ENCODE measurements at regions not wholly inside any gene's neighbourhood (a gene's known extent, or its start where the extent isn't known, plus 50 kb on each side); places are given as distances from the start of the nearest gene placed in this dataset.

DNA sequence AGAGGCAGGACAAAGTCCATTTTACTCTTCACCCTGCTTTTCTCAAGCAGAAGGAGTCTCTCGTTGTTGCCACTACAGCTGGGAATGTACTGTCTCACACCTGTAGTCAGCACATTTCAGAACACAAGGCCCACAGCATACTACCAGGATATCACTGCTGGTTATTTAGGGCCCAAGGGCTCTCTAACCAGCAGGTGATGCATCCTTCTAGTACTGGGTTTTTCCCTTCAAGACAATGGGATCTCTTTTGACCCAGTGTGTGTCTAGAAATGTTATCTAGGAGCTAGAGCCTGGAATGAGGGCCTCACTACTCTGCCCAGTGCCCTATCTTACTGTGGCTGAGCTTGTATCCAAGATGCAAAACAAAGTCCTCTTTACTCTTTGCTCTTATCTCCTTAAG lies 235.1 kb upstream of the PRR16 start:
- intact Hi-C loops (cut with DNase I; ENCODE audit: low total_unique reads) = no loop called here
- Histone ChIP-seq H3K27me3 (no peaks in the 10 kb centered on the region), H3K4me3 (no peak overlapping the region), H3K4me1 (no peaks in the 10 kb centered on the region), H3K27ac (no peak overlapping the region), H3K36me3 (no peaks in the 10 kb centered on the region), H3K9me3 (peaks cover 0 to 4% (median 0%) of the 10 kb centered on the region in 4 donors)
- 71 to 88% (median 86%) methylated on average over 1 of the region's 1 CpG for WGBS, 5 donors
- no peak for DNase-seq
- TF ChIP-seq POLR2AphosphoS5 (IDR thresholded peaks at IDR 0.05) (no peak), EP300 (IDR thresholded peaks at IDR 0.05) (no peak), POLR2A (IDR thresholded peaks at IDR 0.05) (no peak)
- TF ChIP-seq, protein P1, sequence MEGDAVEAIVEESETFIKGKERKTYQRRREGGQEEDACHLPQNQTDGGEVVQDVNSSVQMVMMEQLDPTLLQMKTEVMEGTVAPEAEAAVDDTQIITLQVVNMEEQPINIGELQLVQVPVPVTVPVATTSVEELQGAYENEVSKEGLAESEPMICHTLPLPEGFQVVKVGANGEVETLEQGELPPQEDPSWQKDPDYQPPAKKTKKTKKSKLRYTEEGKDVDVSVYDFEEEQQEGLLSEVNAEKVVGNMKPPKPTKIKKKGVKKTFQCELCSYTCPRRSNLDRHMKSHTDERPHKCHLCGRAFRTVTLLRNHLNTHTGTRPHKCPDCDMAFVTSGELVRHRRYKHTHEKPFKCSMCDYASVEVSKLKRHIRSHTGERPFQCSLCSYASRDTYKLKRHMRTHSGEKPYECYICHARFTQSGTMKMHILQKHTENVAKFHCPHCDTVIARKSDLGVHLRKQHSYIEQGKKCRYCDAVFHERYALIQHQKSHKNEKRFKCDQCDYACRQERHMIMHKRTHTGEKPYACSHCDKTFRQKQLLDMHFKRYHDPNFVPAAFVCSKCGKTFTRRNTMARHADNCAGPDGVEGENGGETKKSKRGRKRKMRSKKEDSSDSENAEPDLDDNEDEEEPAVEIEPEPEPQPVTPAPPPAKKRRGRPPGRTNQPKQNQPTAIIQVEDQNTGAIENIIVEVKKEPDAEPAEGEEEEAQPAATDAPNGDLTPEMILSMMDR (IDR thresholded peaks at IDR 0.05) = no peak

DNA sequence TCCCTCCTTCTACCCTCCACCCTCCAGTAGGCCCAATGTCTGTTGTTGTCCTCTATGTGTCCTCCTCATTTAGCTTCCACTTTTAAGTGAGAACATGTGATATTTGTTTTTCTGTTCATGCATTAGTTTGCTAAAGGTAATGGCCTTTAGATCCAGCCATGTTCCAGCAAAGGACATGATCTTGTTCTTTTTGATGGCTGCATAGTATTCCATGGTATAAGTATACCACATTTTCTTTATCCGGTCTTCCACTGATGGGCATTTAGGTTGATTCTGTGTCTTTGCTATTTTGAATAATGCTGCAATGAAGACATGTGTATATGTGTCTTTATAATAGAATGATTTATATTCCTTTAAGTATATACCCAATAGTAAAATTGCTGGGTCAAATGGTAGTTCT lies 232.5 kb upstream of the PRR16 start:
- Histone ChIP-seq H3K36me3 (no peaks in the 10 kb centered on the region), H3K4me1 (no peaks in the 10 kb centered on the region), H3K27ac (no peak overlapping the region), H3K9me3 (peaks cover 0 to 6% (median 0%) of the 10 kb centered on the region in 4 donors), H3K4me3 (no peak overlapping the region), H3K27me3 (no peaks in the 10 kb centered on the region)
- no peak for DNase-seq
- TF ChIP-seq POLR2A (IDR thresholded peaks at IDR 0.05) (no peak), EP300 (IDR thresholded peaks at IDR 0.05) (no peak), POLR2AphosphoS5 (IDR thresholded peaks at IDR 0.05) (no peak)
- TF ChIP-seq, protein P1 (IDR thresholded peaks at IDR 0.05) = no peak
- 96 to 100% (median 97%) methylated on average over 1 of the region's 1 CpG for WGBS, 5 donors
- intact Hi-C loops (cut with DNase I; ENCODE audit: low total_unique reads) = no loop called here

DNA sequence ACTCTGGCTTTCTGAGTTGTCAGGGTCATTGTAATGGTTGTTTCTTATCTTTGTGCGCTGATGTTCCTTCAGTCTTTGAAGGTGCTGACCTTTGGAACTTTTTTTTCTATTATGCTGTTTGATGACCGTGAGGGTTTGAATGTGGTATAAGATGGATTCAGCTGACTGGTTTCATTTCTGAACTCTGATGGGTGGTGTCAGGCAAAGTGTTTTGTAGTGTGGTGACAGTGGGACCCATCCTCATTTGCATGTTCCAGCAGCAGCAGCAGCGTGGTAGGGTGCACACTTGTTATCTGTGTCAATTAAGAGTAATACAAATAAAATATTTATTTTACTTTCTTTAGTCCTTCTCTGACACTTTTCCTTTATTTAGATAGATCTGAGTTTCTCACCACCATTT lies 227.7 kb upstream of the PRR16 start:
- Histone ChIP-seq H3K4me3 (no peak overlapping the region), H3K4me1 (no peaks in the 10 kb centered on the region), H3K9me3 (peaks cover 0 to 6% (median 0%) of the 10 kb centered on the region in 4 donors), H3K36me3 (no peaks in the 10 kb centered on the region), H3K27ac (no peak overlapping the region), H3K27me3 (no peaks in the 10 kb centered on the region)
- no peak for DNase-seq
- WGBS, 5 donors = 44 to 75% (median 58%) methylated on average over 3 of the region's 3 CpGs
- no peak for TF ChIP-seq POLR2AphosphoS5 (IDR thresholded peaks at IDR 0.05)
- TF ChIP-seq, protein P1 (IDR thresholded peaks at IDR 0.05) = no peak
- TF ChIP-seq POLR2A (IDR thresholded peaks at IDR 0.05) = no peak
- TF ChIP-seq EP300 (IDR thresholded peaks at IDR 0.05) = no peak
- intact Hi-C loops (cut with DNase I; ENCODE audit: low total_unique reads) = no loop called here

GRCh38 chr5:120239086-120239485 lies 225.0 kb upstream of the PRR16 start:
- H3K27me3 ChIP-seq = no peaks in the 10 kb centered on the region
- H3K4me1 ChIP-seq = no peaks in the 10 kb centered on the region
- no peak overlapping the region for H3K27ac ChIP-seq
- H3K36me3 ChIP-seq = no peaks in the 10 kb centered on the region
- 60 to 83% (median 80%) methylated on average over 1 of the region's 1 CpG for WGBS, 5 donors
- H3K4me3 ChIP-seq = no peak overlapping the region
- no peak for DNase-seq
- peaks cover 0 to 6% (median 0%) of the 10 kb centered on the region in 4 donors for H3K9me3 ChIP-seq
- intact Hi-C loops (cut with DNase I; ENCODE audit: low total_unique reads) = no loop called here
- TF ChIP-seq POLR2AphosphoS5 (IDR thresholded peaks at IDR 0.05) (no peak), POLR2A (IDR thresholded peaks at IDR 0.05) (no peak), EP300 (IDR thresholded peaks at IDR 0.05) (no peak)
- TF ChIP-seq, protein P1 (IDR thresholded peaks at IDR 0.05) = no peak
